ENCODE measurements at regions not wholly inside any gene's neighbourhood (a gene's known extent, or its start where the extent isn't known, plus 50 kb on each side); places are given as distances from the start of the nearest gene placed in this dataset.

- TF ChIP-seq POLR2AphosphoS5 (IDR thresholded peaks at IDR 0.05; ENCODE audit: low read depth) (no peak), EZH2 (IDR thresholded peaks at IDR 0.05; ENCODE audit: low read depth, unreplicated experiment) (no peak), CTCF (conservative IDR thresholded peaks at IDR 0.05; ENCODE audit: low read depth in 2 of 2) (no peak), CREB1 (CRISPR knock-in tag; IDR thresholded peaks at IDR 0.05; ENCODE audit: low read depth) (no peak), EZH2phosphoT487 (IDR thresholded peaks at IDR 0.05; ENCODE audit: unreplicated experiment) (no peak), STAT1 (IDR thresholded peaks at IDR 0.05; ENCODE audit: unreplicated experiment) (no peak), ZNF114 (CRISPR knock-in tag; IDR thresholded peaks at IDR 0.05) (no peak)
- TF ChIP-seq, protein P1, sequence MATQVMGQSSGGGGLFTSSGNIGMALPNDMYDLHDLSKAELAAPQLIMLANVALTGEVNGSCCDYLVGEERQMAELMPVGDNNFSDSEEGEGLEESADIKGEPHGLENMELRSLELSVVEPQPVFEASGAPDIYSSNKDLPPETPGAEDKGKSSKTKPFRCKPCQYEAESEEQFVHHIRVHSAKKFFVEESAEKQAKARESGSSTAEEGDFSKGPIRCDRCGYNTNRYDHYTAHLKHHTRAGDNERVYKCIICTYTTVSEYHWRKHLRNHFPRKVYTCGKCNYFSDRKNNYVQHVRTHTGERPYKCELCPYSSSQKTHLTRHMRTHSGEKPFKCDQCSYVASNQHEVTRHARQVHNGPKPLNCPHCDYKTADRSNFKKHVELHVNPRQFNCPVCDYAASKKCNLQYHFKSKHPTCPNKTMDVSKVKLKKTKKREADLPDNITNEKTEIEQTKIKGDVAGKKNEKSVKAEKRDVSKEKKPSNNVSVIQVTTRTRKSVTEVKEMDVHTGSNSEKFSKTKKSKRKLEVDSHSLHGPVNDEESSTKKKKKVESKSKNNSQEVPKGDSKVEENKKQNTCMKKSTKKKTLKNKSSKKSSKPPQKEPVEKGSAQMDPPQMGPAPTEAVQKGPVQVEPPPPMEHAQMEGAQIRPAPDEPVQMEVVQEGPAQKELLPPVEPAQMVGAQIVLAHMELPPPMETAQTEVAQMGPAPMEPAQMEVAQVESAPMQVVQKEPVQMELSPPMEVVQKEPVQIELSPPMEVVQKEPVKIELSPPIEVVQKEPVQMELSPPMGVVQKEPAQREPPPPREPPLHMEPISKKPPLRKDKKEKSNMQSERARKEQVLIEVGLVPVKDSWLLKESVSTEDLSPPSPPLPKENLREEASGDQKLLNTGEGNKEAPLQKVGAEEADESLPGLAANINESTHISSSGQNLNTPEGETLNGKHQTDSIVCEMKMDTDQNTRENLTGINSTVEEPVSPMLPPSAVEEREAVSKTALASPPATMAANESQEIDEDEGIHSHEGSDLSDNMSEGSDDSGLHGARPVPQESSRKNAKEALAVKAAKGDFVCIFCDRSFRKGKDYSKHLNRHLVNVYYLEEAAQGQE (IDR thresholded peaks at IDR 0.05; ENCODE audit: unreplicated experiment): no peak
Observed at GRCh38 chr5:74575741-74576538, 64.6 kb downstream of the ENC1 start.

All from GM23338 (cell line).